H9 (cell line): ENCODE measurements at regions not wholly inside any gene's neighbourhood (a gene's known extent, or its start where the extent isn't known, plus 50 kb on each side); places are given as distances from the start of the nearest gene placed in this dataset.

Experiments
- DNase-seq: peaks from one replicate; pipeline ENCODE4 v3.0.0-alpha.2; 2017
- H2AFZ ChIP-seq: one replicate; pipeline ENCODE4 v1.6.1; 2013; ENCODE audit warnings: mild to moderate bottlenecking, low read length, control low read depth, moderate library complexity
- H2AK5ac ChIP-seq: 2 replicates; pipeline ENCODE4 v1.6.1; 2013; ENCODE audit warnings: low read length, control low read depth, mixed read lengths; ENCODE audit not compliant: insufficient read length
- H2BK120ac ChIP-seq: one replicate; pipeline ENCODE4 v1.6.1; 2013; ENCODE audit warnings: low read depth, mild to moderate bottlenecking, low read length, control low read depth, inconsistent platforms; ENCODE audit not compliant: poor library complexity, severe bottlenecking
- H2BK12ac ChIP-seq: 2 replicates; pipeline ENCODE4 v1.6.1; 2013; ENCODE audit warnings: low read length, control low read depth, mixed read lengths, low read depth; ENCODE audit not compliant: insufficient read length
- H2BK15ac ChIP-seq: 2 replicates; pipeline ENCODE4 v1.6.1; 2013; ENCODE audit warnings: low read depth, low read length, control low read depth
- H2BK20ac ChIP-seq: one replicate; pipeline ENCODE4 v1.6.1; 2013; ENCODE audit warnings: low read depth, mild to moderate bottlenecking, low read length, control low read depth, inconsistent platforms; ENCODE audit not compliant: poor library complexity, severe bottlenecking
- H2BK5ac ChIP-seq: 2 replicates; pipeline ENCODE4 v1.6.1; 2013; ENCODE audit warnings: low read length, control low read depth, mixed read lengths; ENCODE audit not compliant: insufficient read length
- H3K14ac ChIP-seq: 2 replicates; pipeline ENCODE4 v1.6.1; 2013; ENCODE audit warnings: low read length, control low read depth; ENCODE audit not compliant: insufficient read depth
- H3K18ac ChIP-seq: 2 replicates; pipeline ENCODE4 v1.6.1; 2013; ENCODE audit warnings: low read depth, mild to moderate bottlenecking, mixed read lengths, low read length, control low read depth; ENCODE audit not compliant: insufficient read length
- H3K23ac ChIP-seq: 2 replicates; pipeline ENCODE4 v1.6.1; 2013; ENCODE audit warnings: low read length, control low read depth, mixed read lengths, low read depth; ENCODE audit not compliant: insufficient read length
- H3K23me2 ChIP-seq: 2 replicates; pipeline ENCODE4 v1.6.1; 2013; ENCODE audit warnings: low read depth, mild to moderate bottlenecking, mixed read lengths, low read length, control low read depth; ENCODE audit not compliant: insufficient read length, poor library complexity, severe bottlenecking
- H3K27ac ChIP-seq: 2 replicates; pipeline ENCODE4 v1.5.1; 2013; ENCODE audit warnings: low read length, control low read depth, mixed read lengths, low read depth; ENCODE audit not compliant: insufficient read length
- H3K27me3 ChIP-seq: 2 replicates; pipeline ENCODE4 v1.6.1; 2013; ENCODE audit warnings: low read length, control low read depth, inconsistent platforms; ENCODE audit not compliant: insufficient read depth
- H3K4ac ChIP-seq: 2 replicates; pipeline ENCODE4 v1.6.1; 2013; ENCODE audit warnings: low read depth, mild to moderate bottlenecking, control low read depth, inconsistent platforms, low read length, moderate library complexity
- H3K4me1 ChIP-seq: 2 replicates; pipeline ENCODE4 v1.6.1; 2013; ENCODE audit warnings: low read length, control low read depth, inconsistent platforms; ENCODE audit not compliant: insufficient read depth
- H3K4me2 ChIP-seq: 2 replicates; pipeline ENCODE4 v1.6.1; 2013; ENCODE audit warnings: low read length, control low read depth, mixed read lengths; ENCODE audit not compliant: insufficient read length, insufficient read depth
- H3K56ac ChIP-seq: 2 replicates; pipeline ENCODE4 v1.6.1; 2013; ENCODE audit warnings: low read depth, mild to moderate bottlenecking, mixed read lengths, low read length, control low read depth; ENCODE audit not compliant: insufficient read length
- H3K79me1 ChIP-seq: 2 replicates; pipeline ENCODE4 v1.6.1; 2013; ENCODE audit warnings: low read depth, mild to moderate bottlenecking, moderate library complexity, low read length, control low read depth, inconsistent platforms; ENCODE audit not compliant: insufficient read depth, poor library complexity, severe bottlenecking
- H3K79me2 ChIP-seq: 2 replicates; pipeline ENCODE4 v1.6.1; 2013; ENCODE audit warnings: low read length, control low read depth, inconsistent platforms; ENCODE audit not compliant: insufficient read depth
- H3K9ac ChIP-seq: 2 replicates; pipeline ENCODE4 v1.6.1; 2013; ENCODE audit warnings: low read length, control low read depth, mixed read lengths; ENCODE audit not compliant: insufficient read length; ENCODE audit errors: extremely low read depth
- H3K9me3 ChIP-seq: one replicate; pipeline ENCODE4 v1.6.1; 2013; ENCODE audit warnings: low read depth, low read length, inconsistent platforms; ENCODE audit not compliant: control insufficient read depth
- H3T11ph ChIP-seq: one replicate; pipeline ENCODE4 v1.6.1; 2013; ENCODE audit warnings: mild to moderate bottlenecking, low read length, control low read depth, inconsistent platforms
- H4K20me1 ChIP-seq: one replicate; pipeline ENCODE4 v1.6.1; 2013; ENCODE audit not compliant: control insufficient read depth, insufficient read length, insufficient read depth
- H4K5ac ChIP-seq: 2 replicates; pipeline ENCODE4 v1.6.1; 2013; ENCODE audit warnings: low read depth, mild to moderate bottlenecking, mixed read lengths, low read length, control low read depth; ENCODE audit not compliant: insufficient read length
- H4K8ac ChIP-seq: replicated peaks from 2 replicates; pipeline ENCODE4 v1.6.1; 2013; ENCODE audit warnings: low read length, control low read depth, mixed read lengths, low read depth; ENCODE audit not compliant: insufficient read length
- H4K91ac ChIP-seq: 2 replicates; pipeline ENCODE4 v1.6.1; 2013; ENCODE audit warnings: low read depth, mild to moderate bottlenecking, moderate library complexity, mixed read lengths, low read length, control low read depth; ENCODE audit not compliant: insufficient read length
- H3K27ac Mint-ChIP-seq, 3 experiments: 2 replicates in 2 of 3; 3 replicates in 1 of 3; pipeline ENCODE4 v1.8.0; 2020 to 2021; ENCODE audit warnings: mixed read lengths in 3 of 3, mild to moderate bottlenecking in 1 of 3, moderate library complexity in 1 of 3
- H3K27me3 Mint-ChIP-seq: 2 replicates; pipeline ENCODE4 v1.8.0; 2021; ENCODE audit warnings: low read depth, mild to moderate bottlenecking, moderate library complexity, mixed read lengths
- H3K36me3 Mint-ChIP-seq, 3 experiments: 2 replicates in 2 of 3; 3 replicates in 1 of 3; pipeline ENCODE4 v1.8.0; 2020 to 2021; ENCODE audit warnings: low read depth in 3 of 3, mixed read lengths in 3 of 3; ENCODE audit not compliant: insufficient read depth in 1 of 3
- H3K4me1 Mint-ChIP-seq, 2 experiments: 2 replicates each; pipeline ENCODE4 v1.8.0; 2020; ENCODE audit warnings: mixed read lengths in 2 of 2
- H3K4me3 Mint-ChIP-seq, 2 experiments: 2 replicates in 1 of 2; 3 replicates in 1 of 2; pipeline ENCODE4 v1.8.0; 2020 to 2021; ENCODE audit warnings: mild to moderate bottlenecking in 2 of 2, mixed read lengths in 2 of 2, moderate library complexity in 1 of 2
- H3K9me3 Mint-ChIP-seq, 2 experiments: 2 replicates in 1 of 2; 3 replicates in 1 of 2; pipeline ENCODE4 v1.8.0; 2020; ENCODE audit warnings: mild to moderate bottlenecking in 2 of 2, mixed read lengths in 2 of 2, moderate library complexity in 1 of 2
- CTCF ChIP-seq: fragments of 200-600 bp; sonication (generic); conservative IDR thresholded peaks from 3 replicates; pipeline ENCODE4 v1.8.0; 2021; ENCODE audit warnings: antibody characterized with exemption, mild to moderate bottlenecking
- WGBS: extraction: QIAGEN DNeasy Blood & Tissue Kit; methylation state at CpG from one replicate; pipeline ENCODE4 v1.1.7; 2013; ENCODE audit warnings: missing lambda C conversion rate, low lambda C conversion rate, mixed read lengths; ENCODE audit not compliant: insufficient read length; ENCODE audit errors: extremely low coverage; 5-methylcytosine and 5-hydroxymethylcytosine counted together

GRCh38 chr14:98056946-98057345 lies 1215.1 kb downstream of the BCL11B start:
- Histone ChIP-seq H3K27me3 (no peaks in the 10 kb centered on the region), H3K18ac (no peak overlapping the region), H3K4ac (no peak overlapping the region), H3K4me1 (no peaks in the 10 kb centered on the region), H3K23ac (no peak overlapping the region), H3K9ac (no peak overlapping the region), H3K23me2 (no peaks in the 10 kb centered on the region), H3K14ac (no peak overlapping the region), H2BK120ac (no peak overlapping the region), H3K79me2 (no peaks in the 10 kb centered on the region), H4K8ac (no peak overlapping the region), H3K27ac (no peak overlapping the region), H4K5ac (no peak overlapping the region), H2BK20ac (no peak overlapping the region), H3K56ac (no peak overlapping the region), H4K91ac (no peak overlapping the region), H4K20me1 (no peaks in the 10 kb centered on the region), H3K9me3 (no peaks in the 10 kb centered on the region), H3K79me1 (no peaks in the 10 kb centered on the region), H2AFZ (no peak overlapping the region), H3T11ph (no peak overlapping the region), H2BK12ac (no peak overlapping the region), H2BK5ac (no peak overlapping the region), H3K4me2 (no peak overlapping the region), H2BK15ac (no peak overlapping the region), H2AK5ac (no peak overlapping the region)
- no peak overlapping the region for H3K4me3 Mint-ChIP-seq
- no peak overlapping the region for H3K27ac Mint-ChIP-seq
- no peaks in the 10 kb centered on the region for H3K36me3 Mint-ChIP-seq
- no peaks in the 10 kb centered on the region; a peak in 1 of 5 replicates for H3K9me3 Mint-ChIP-seq
- peaks cover 0 to 14% of the 10 kb centered on the region in 2 experiments; a peak in 3 of 4 replicates for H3K4me1 Mint-ChIP-seq
- WGBS: no CpG with 5 or more reads among the region's 5 CpGs
- H3K27me3 Mint-ChIP-seq: no peaks in the 10 kb centered on the region
- TF ChIP-seq CTCF: no peak
- DNase-seq: no peak
